ENCODE measurements at regions not wholly inside any gene's neighbourhood (a gene's known extent, or its start where the extent isn't known, plus 50 kb on each side); places are given as distances from the start of the nearest gene placed in this dataset.

GRCh38 chr4:64216741-64217140, 192.5 kb downstream of the TECRL start:
- TF ChIP-seq CTCF (conservative IDR thresholded peaks at IDR 0.05) = no peak
- H3K27ac ChIP-seq = no peak overlapping the region

GRCh38 chr4:64205376-64205775, 203.9 kb downstream of the TECRL start:
- TF ChIP-seq CTCF (conservative IDR thresholded peaks at IDR 0.05) = no peak
- no peak overlapping the region for H3K27ac ChIP-seq

GRCh38 chr4:64200001-64200555, 209.2 kb downstream of the TECRL start:
- no peak overlapping the region for H3K27ac ChIP-seq
- no peak for TF ChIP-seq CTCF (conservative IDR thresholded peaks at IDR 0.05)

GRCh38 chr4:64195582-64195981, 213.7 kb downstream of the TECRL start:
- no peak for TF ChIP-seq CTCF (conservative IDR thresholded peaks at IDR 0.05)
- no peak overlapping the region for H3K27ac ChIP-seq

GRCh38 chr4:64192731-64193412, 216.4 kb downstream of the TECRL start:
- H3K27ac ChIP-seq = peak overlapping the region; percentile 67
- no peak for TF ChIP-seq CTCF (conservative IDR thresholded peaks at IDR 0.05)

GRCh38 chr4:64174247-64174882, 234.9 kb downstream of the TECRL start:
- TF ChIP-seq CTCF (conservative IDR thresholded peaks at IDR 0.05) = no peak
- no peak overlapping the region for H3K27ac ChIP-seq

- TF ChIP-seq CTCF (conservative IDR thresholded peaks at IDR 0.05) = no peak
Measured at GRCh38 chr4:64166365-64166764, 242.9 kb downstream of the TECRL start.

More at GRCh38 chr4:64166365-64166764, 242.9 kb downstream of the TECRL start:
- no peak overlapping the region for H3K27ac ChIP-seq
